NCI-H460 (cell line): ENCODE measurements at regions not wholly inside any gene's neighbourhood (a gene's known extent, or its start where the extent isn't known, plus 50 kb on each side); places are given as distances from the start of the nearest gene placed in this dataset.
A peak's percentile ranks its signal among the peaks of the same experiment; 100 is the strongest.

Source experiments
- DNase-seq: peaks from one replicate; pipeline ENCODE4 v3.0.0-alpha.2; 2016; ENCODE audit warnings: low read depth; ENCODE audit errors: extremely low read depth

DNA sequence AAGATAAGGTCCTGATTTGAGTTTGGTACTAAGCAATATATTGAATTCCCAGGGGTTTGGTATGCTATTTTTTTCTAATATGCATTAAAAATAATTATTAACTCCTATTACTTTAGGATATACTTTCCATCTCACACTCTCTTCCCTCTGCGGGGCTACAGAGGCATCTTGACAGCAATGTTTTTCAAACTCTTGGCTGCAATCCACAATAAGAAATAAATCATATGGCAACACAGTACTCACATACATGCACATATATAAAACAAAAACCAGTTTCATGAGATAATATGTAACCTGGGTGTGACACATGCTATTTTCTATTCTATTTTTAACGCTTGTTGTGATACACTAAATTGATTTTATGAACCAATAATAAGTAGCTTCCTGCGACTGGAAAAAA lies 189.5 kb downstream of the UNC5CL start:
- DNase-seq: no peak

DNA sequence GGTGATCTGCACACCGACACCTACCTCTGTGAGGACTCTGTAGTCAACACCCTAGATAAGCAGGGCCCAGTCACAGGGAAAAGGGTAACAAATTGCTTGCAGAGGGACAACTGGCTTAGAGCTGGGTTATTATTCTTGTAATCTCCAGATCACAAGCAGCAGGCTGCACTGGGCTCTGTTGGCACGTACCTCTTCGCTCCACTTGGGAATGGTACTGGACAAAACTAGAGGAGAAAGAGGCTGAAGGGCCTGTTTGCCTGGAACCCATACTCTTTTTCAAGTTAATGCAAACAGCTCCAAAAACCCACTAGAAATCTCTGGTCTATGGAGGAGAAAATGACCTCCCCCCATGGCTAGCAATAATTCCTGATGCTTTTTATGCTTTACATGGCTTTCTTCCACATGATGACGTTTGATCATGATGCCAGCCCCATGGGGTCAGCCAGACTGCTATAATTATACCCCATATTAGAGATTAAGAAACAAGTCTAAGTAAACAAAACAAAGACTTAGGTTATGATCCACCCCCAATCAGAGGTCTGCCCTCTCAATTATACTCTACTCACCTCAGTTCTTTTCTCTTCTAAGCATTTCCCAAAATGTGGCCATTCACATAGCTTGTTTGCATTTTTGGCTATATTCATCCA lies 190.0 kb downstream of the UNC5CL start:
- no peak for DNase-seq

DNA sequence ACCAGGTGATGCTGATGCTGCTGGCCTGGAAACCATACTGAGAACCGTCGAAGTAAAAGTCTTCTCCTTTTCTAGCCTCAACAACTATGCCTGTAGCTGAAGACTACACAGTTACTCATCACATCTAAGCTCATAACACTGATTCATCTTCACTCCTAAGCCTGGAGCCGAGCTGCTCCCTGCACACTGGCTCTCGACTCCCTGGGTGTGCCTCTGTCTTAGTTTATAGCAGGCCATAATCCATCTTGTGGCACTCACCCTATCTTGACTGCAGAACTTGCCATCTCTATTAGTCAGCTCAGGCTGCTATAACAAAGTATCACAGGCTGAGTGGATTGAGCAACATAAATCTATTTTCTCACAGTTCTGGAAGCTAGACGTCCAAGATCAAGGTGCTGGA lies 191.0 kb downstream of the UNC5CL start:
- DNase-seq: no peak

DNA sequence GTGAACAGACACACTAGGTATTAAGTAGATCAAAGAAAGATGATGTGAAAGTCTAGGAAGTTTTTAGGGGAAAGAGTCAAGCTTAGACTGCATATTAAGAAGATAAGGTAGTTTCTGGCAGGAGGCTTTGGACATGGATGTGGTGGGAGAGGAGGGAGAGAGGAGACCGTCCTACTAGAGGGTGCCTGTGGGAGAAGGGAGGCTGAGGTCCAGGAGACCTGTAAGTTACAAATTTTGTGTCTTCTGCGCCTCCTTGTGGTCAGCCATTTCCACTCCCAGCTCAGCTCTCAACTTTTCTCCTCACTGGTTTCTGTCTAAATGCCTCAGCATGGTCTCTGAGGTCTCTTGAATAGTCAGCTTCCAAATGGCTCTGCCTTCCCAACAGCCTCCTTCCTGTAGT lies 193.5 kb downstream of the UNC5CL start:
- no peak for DNase-seq

DNA sequence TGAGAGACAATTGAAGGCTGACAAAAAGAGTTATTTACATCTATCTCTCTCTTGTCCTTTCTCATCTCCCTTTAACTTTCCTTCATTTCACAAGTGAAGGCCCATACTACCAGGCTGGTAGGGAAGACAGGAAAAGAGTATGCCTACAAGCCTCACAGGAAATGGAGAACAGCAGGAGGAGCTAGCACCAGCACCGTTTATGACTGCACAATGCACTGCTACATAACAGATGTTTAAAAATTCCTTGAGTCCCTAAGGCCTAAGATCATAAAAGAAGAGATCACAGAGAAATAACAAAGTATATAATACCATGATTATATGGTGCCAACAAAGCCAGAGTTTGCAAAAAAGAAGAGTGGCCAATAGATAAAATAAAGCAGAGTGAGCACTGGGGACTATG lies 194.8 kb downstream of the UNC5CL start:
- no peak for DNase-seq

DNA sequence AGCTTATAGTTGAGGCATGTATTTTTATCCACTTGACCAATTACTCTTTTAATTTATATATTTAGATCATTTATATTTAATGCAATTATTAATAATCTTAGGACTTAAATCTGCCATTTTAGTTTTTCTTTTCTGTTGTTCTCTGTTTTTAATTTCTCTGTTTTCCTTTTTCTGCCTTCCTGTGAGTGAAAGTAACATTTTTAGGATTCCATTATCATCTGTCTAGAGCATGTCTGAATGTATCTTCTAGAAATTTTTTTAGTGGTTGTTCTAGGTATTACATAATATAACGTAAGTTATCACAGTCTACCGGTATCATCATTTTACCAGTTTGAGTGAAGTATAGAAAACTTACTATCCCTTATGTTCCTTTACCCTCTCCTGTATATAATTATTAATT lies 197.3 kb downstream of the UNC5CL start:
- no peak for DNase-seq

DNA sequence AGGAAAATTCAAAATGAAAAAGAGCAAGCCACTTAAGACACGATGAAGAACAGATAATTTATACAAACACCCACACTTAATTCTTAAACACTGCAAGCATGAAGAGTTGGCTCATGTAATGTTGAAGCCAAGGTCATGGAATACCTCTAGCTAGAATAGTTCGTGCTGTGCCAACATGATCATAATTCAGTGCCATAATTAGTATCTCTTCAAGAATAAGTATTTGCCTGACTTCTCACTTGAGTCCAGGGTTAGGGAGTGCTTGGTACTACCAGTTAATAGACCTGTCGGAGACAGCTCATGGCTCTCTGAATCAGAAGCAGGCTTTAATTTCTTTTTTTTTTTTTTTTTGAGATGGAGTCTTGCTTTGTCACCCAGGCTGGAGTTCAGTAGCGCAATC lies 206.3 kb downstream of the UNC5CL start:
- DNase-seq: no peak

DNA sequence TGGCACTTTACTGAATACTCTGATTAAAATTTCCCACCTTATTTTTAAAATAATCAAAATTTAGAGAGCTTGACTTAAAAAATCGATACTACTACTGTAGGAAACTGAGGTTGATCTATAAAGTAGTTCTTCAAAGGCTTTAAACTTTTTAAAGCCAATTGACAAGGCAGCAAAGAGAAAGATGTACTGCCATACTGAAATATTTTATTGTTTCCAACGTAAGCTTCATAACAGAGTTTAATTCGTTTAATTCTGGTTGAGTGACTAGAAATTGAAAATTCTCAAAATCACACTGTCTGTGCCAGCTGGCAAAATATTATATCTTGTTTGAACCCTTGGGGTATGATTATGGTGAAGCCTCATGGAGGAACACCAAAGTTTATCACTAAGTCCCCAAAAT lies 207.6 kb downstream of the UNC5CL start:
- DNase-seq: no peak

DNA sequence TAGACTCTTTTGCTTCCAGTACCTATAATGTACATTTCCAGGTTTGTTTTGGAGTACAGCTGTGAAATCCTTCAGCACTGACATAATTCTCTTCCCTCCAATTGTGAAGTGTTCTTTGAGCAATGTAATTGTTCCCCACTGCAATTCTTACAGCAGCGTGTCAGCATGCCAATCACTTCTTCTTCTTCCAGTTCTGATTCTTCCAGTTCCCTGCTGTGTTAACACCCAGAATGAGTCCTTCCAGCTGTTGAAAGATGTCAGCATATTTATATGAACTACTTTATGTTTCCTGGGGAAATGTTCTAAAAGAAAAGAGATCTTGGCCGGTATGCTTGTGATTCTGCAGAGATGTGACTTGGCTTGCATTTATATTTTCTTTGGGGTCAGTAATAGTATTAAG lies 213.9 kb downstream of the UNC5CL start:
- no peak for DNase-seq

DNA sequence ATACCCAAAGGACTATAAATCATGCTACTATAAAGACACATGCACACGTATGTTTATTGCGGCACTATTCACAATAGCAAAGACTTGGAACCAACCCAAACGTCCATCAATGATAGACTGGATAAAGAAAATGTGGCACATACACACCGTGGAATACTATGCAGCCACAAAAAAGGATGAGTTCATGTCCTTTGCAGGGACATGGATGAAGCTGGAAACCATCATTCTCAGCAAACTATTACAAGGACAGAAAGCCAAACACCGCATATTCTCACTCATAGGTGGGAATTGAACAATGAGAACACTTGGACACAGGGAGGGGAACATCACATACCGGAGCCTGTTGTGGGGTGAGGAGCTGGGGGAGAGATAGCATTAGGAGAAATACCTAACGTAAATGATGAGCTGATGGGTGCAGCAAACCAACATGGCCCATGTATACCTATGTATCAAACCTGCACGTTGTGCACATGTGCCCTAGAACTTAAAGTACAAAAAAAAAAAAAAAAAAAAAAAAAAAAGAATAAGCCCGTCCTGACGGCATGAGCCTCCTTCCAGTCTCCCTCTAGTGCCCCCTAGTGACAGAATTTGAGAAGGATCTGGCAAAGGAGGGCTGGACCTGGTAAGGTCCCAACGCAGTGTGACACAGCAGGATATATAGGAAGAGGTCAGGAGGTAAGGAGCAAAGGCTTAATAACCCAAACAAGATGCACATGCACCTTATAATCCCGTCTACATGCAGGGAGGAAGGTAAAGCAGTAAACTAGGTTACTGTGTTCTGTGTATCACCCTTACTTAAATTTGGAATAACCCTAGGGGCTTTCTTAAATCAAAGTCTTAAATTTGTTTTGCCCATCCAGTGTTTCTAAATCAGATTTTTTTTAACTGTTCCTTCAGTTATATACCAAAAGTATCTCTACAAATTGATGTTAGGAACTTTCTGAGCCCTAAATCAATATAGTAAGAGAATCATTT lies 214.8 kb downstream of the UNC5CL start:
- peak; percentile 64 for DNase-seq

DNA sequence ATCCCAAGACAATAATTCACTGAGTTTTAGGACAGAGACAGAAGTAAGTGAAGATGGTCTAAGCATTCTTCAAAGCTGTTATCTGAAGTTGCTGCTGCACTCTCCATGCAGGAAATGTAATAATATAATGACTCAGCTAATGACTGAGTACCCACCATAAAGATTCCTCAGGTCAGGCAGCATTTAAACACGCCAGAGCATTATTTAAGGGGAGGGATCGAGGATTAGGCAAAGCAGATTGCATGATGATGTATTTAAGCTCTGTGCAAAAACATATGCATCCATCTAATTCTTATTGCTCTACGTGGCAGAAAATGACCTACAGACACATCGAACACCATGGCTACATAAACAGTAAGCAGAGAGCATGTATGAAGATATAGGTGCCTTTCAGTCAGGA lies 216.4 kb downstream of the UNC5CL start:
- no peak for DNase-seq

DNA sequence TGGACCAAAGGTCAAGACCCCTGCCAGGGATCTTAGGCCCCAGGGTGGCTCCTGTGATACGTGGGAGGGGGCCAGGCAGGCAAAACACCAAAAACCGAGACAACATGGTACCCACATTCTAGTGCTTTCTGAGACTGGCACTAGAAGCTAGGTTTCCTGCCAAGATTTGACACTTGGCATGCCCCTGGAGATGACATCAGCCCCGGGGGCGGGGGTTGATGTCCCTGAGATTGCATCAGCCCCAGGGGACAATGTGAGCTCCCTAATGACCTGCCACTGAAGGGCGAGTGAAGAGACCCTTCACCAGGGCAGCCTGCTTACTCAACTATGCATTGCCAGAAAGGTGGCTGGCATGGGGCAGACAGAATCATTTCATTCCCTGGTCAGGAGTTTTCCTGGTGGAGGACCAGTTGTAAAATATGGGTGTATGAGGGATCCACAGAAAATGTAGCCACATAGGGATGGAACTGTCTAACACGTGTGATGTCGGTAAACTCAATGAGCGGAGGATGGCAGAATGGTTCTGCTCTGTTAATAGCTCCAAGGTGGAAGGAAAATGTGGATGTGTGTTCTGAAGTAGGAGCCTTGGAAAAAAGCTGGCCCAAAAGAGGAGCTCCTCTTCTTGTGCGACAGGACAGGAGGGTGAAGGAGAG lies 219.7 kb downstream of the UNC5CL start:
- DNase-seq: no peak

DNA sequence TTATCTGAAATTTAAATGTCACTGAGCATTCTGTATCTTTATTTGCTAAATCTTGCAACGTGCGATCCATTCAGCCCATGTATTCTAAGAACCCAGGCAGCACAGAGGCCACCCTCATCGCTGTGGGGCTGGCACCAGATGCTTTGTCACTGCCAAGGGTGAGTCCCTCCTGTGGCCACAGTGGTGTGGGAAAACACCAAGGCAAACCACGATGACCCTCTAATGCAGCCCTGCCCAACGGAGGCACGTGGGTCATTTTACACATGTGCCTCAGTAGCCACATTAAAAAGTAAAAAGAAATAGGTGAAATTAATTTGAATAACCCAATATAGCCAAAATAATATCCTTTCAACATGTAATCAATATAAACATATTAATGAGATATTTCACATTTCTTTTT lies 221.7 kb downstream of the UNC5CL start:
- DNase-seq: no peak

DNA sequence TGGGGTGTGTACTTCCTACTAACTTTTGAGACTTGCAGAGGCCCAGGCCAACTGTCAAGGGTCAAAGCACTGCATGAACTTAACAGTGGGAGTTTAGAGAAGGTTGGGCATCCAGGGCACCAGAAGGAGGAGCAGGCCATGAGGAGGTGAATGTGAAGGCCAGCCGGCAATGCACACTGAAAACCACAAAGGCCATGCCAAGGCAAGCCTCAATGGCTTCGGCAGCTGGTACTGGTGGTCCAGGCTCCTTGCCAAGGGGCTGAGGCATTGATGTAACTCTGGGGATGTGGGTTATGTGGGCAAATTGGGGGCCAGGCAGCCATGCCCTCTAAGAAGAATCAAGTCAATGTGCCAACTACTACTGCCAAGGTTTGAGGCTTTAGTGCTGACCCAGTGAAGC lies 222.4 kb downstream of the UNC5CL start:
- no peak for DNase-seq

DNA sequence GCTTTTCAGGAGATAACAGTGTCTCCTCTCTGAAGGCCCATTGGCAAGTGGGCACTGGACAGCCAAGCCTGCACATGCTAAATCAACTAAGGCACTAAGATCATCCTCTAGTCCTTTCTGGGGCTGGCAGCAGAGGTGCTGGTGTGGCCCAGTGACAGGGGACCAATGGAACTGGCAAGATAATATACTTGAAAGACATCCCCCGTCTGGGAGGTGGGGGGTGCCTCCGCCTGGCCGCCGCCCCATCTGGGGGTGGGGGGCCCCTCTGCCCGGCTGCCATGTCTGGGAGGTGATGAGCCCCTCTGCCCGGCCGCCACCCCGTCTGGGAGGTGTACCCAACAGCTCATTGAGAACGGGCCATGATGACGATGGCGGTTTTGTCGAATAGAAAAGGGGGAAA lies 223.3 kb downstream of the UNC5CL start:
- no peak for DNase-seq

DNA sequence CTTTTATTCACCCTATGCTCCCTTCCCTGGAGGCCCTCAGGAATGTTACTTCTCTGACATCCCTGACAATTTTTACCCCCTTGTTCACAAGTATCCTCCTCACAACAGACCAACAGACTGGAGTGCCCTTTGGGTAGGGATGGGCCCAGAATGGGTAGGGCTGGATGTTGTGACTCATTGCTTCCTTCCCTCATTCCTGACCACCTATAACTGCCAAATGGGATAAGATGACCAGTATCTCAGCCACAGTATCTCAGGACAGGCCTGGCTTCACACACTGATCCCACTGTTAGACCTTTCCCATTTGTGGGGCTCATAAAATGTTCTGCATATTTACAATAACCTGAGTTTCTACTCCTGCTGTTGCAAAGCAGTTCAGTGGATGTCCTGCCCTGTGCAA lies 223.0 kb upstream of the LRFN2 start:
- DNase-seq: no peak

DNA sequence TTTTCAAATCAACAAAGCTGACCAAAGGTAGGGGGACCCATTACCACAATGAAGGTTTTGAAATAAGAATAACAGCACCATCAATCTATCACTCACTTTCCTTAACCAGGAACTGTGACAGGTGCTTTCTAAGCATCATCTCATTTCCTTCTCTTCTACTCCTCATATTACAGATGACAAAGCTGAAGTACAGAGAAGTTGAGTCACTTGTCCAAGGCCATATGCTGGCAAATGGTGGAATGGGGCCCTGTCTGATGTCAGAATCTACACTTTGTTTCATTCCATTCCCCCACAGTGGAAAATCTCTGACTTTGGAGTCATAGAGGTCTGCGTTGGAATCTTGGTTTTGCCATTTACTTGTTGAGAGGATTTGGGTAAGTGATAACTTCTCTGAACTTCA lies 222.5 kb upstream of the LRFN2 start:
- DNase-seq: no peak

DNA sequence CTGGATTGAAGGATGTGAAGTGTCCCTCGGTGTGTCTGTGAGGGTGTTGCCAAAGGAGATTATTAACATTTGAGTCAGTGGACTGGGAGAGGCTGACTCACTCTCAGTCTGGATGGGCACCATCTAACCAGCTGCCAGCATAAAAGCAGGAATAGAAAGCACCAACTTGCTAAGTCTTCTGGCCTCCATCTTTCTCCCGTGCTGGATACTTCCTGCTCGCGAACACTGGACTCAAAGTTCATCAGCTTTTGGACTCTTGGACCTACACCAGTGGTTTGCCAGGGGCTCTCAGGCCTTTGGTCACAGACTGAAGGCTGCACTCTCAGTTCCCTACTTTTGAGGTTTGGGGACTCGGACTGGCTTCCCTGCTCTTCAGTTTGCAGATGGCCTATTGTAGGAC lies 220.3 kb upstream of the LRFN2 start:
- no peak for DNase-seq

DNA sequence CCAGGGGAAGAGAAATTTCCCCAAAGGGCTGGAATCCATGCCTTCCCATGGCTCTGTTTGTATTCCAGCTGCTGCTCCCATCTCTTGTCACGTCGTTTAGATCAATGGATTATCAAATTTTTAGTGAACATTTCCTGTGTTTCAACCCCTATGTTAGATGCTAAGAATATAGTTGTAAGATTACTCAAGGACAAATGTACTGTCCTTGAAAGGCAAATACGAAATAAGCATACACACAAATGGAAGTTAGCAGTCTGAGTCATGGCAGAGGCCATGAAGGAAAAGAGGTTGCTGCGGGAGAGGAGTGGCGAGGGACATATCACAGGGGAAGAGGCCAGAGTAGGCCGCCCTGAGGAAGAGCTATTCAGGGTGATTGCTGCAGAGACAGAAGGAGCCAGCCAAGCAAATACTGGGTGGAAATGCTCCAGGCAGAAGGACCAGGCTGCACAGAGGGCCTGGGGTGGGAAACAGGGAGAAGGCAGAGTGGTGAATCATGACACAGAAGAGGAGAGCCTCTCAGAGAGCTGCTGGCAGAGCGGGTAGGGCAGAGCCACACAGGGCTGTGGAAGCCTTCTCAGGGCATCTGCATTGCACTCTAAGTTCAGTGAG lies 219.2 kb upstream of the LRFN2 start:
- no peak for DNase-seq

DNA sequence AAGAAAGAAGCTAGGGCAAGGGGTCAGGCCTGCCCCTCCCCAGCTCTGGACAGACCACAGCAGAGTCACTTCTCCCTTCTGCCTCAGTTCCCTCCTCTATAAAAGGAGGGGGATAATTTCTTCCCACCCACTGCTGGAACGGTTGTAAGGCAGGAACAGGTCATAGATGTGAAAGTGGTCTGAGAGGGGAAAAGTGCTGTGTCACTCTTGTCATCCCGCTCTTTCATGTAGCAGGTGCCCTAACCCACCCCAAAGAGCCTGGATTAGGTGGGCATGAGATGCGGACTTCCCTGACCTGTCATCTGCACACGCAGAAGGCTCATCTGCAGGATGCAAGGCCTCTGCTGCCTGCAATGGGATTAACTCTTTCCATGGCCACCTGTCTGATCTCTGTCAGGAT lies 218.2 kb upstream of the LRFN2 start:
- DNase-seq: no peak

DNA sequence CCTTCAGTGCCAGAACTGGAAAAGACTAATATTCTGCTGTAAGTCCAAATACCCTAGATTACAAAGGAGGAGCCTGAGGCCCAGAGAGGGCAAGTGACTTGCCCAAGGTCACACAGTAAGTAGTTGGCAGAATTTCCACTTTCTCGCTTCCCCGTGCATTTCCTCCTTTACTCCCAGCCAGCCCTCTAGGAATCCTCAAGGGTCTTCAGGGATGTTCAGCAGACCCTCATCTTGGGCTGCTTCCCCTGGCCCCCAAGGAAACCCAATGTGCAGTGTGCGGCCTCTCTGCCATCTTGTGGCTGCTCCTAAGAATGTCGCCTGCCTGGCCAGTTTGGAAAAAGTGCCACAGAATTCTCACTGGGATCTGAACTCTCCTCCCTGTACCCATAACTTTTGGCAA lies 217.7 kb upstream of the LRFN2 start:
- DNase-seq: no peak
